Adrenal gland (tissue), 9 donors: ENCODE measurements at regions not wholly inside any gene's neighbourhood (a gene's known extent, or its start where the extent isn't known, plus 50 kb on each side); places are given as distances from the start of the nearest gene placed in this dataset.
"Not testable (repeated sequence)": the region's sequence is repeated elsewhere in the genome, so short reads cannot be mapped to it uniquely, and the experiment has no call there.

ENCODE experiments used
- DNase-seq, 7 donors: peaks; one replicate each; pipeline ENCODE4 v3.0.0-alpha.2; 2019 to 2020
- H3K27ac ChIP-seq, 5 donors: fragments of 200-600 bp; sonication (generic) in 4 of 5; 1 replicate in 3 of 5; 2 replicates in 2 of 5; pipeline versions ENCODE4 v1.5.1 to v1.8.0; 2016 to 2020; ENCODE audit warnings: mild to moderate bottlenecking in 1 of 5
- H3K27me3 ChIP-seq: fragments of 200-600 bp; 2 replicates; pipeline ENCODE4 v1.8.0; 2021
- H3K36me3 ChIP-seq, 2 donors: fragments of 200-600 bp; replicated peaks in 1 of 2; 1 replicate in 1 of 2; 2 replicates in 1 of 2; pipeline versions ENCODE4 v1.5.1 to v1.8.0; 2018 to 2022
- H3K4me1 ChIP-seq, 2 donors: fragments of 200-600 bp; replicated peaks in 1 of 2; 1 replicate in 1 of 2; 2 replicates in 1 of 2; pipeline versions ENCODE4 v1.5.1 to v1.8.0; 2018 to 2021
- H3K4me3 ChIP-seq, 4 donors: fragments of 200-600 bp; sonication (generic) in 3 of 4; one replicate each; pipeline ENCODE4 v1.5.1; 2016 to 2018
- H3K9me3 ChIP-seq, 3 donors: fragments of 200-600 bp; sonication (generic) in 1 of 3; replicated peaks in 1 of 3; 1 replicate in 2 of 3; 2 replicates in 1 of 3; pipeline versions ENCODE4 v1.5.1 to v1.8.0; 2016 to 2021
- POLR2A ChIP-seq, 2 donors: fragments of 450-650 bp; IDR thresholded peaks; one replicate each; pipeline ENCODE4 v1.6.1; 2017; ENCODE audit warnings: antibody characterized with exemption in 2 of 2, mild to moderate bottlenecking in 2 of 2, moderate library complexity in 1 of 2
- WGBS, 4 donors: extraction: QIAGEN DNeasy Blood & Tissue Kit in 2 of 4; methylation state at CpG; one replicate each; pipeline versions ENCODE4 v1.1.5 to v1.1.7; 2013 to 2017; 5-methylcytosine and 5-hydroxymethylcytosine counted together
- intact Hi-C, 2 donors: fragments of 100-400 bp; cut with DNase I; formaldehyde crosslinking; loops; one replicate each; pipeline versions ENCODE4 v1.14.1 to v1.15.0; 2022 to 2023
- TF ChIP-seq, protein P1 (sequence below), 6 experiments: fragments of 450-650 bp in 4 of 6; fragments of 200-600 bp in 2 of 6; sonication (generic) in 1 of 6; IDR thresholded peaks; 1 replicate in 5 of 6; 2 replicates in 1 of 6; pipeline versions ENCODE4 v1.5.1 to v1.8.0; 2016 to 2021; ENCODE audit warnings: antibody characterized with exemption in 6 of 6, mild to moderate bottlenecking in 2 of 6, moderate library complexity in 1 of 6
- donor health status: healthy with polysubstance abuse.
- donor health status: Bipolar disorder and iron deficiency.
- donor health status: DM: yes; HTN: yes; CAD: no.
- donor health status: DM: no; HTN: no; CAD: no.
- donor health status: DM: no; HTN: no; CAD: no.

GRCh38 chr12:74595696-74596095, 58.1 kb downstream of the ATXN7L3B start:
- intact Hi-C loops, result no loop called here
- TF ChIP-seq, protein P1, sequence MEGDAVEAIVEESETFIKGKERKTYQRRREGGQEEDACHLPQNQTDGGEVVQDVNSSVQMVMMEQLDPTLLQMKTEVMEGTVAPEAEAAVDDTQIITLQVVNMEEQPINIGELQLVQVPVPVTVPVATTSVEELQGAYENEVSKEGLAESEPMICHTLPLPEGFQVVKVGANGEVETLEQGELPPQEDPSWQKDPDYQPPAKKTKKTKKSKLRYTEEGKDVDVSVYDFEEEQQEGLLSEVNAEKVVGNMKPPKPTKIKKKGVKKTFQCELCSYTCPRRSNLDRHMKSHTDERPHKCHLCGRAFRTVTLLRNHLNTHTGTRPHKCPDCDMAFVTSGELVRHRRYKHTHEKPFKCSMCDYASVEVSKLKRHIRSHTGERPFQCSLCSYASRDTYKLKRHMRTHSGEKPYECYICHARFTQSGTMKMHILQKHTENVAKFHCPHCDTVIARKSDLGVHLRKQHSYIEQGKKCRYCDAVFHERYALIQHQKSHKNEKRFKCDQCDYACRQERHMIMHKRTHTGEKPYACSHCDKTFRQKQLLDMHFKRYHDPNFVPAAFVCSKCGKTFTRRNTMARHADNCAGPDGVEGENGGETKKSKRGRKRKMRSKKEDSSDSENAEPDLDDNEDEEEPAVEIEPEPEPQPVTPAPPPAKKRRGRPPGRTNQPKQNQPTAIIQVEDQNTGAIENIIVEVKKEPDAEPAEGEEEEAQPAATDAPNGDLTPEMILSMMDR (IDR thresholded peaks at IDR 0.05), result no peak
- TF ChIP-seq POLR2A (IDR thresholded peaks at IDR 0.05), result no peak
- Histone ChIP-seq H3K27me3 (no peaks in the 10 kb centered on the region), H3K4me3 (no peak overlapping the region), H3K9me3 (no peaks in the 10 kb centered on the region), H3K27ac (no peak overlapping the region), H3K36me3 (no peaks in the 10 kb centered on the region), H3K4me1 (no peaks in the 10 kb centered on the region)
- DNase-seq, result no peak

- H3K36me3 ChIP-seq, result no peaks in the 10 kb centered on the region
- intact Hi-C loops, result no loop called here
- no peak overlapping the region for H3K27ac ChIP-seq
- H3K4me1 ChIP-seq, result no peaks in the 10 kb centered on the region
- TF ChIP-seq, protein P1 (IDR thresholded peaks at IDR 0.05), result no peak
- TF ChIP-seq POLR2A (IDR thresholded peaks at IDR 0.05), result no peak
- H3K9me3 ChIP-seq, result no peaks in the 10 kb centered on the region
- H3K27me3 ChIP-seq, result no peaks in the 10 kb centered on the region
- DNase-seq, result no peak
- H3K4me3 ChIP-seq, result no peak overlapping the region
Measured at GRCh38 chr12:74598819-74599218, 61.2 kb downstream of the ATXN7L3B start.

DNA sequence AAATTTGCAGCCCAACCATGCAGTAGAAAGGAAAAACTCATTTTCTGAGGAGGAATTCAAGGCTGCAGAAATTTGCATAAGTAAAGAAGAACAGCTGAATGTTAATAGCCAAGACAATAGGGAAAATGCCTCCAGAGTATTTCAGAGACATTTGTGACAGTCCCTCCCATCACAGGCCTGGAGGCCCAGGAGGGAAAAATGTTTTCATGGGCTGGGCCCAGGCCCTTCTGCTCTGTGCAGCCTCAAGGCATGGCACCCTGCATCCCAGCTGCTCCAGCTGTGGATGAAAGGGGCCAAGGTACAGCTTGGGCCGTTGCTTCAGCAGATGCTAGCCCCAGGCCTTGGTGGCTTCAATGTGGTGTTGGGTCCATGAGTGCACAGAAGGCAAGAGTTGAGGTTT, 62.3 kb downstream of the ATXN7L3B start:
- WGBS, 4 donors, result 17 to 80% (median 64%) methylated on average over 1 of the region's 1 CpG; no CpG with 5 or more reads in 1 of the 4 donors
- H3K27ac ChIP-seq, result no peak overlapping the region

GRCh38 chr12:74600817-74601216, 63.2 kb downstream of the ATXN7L3B start:
- H3K27me3 ChIP-seq, H3K4me3 ChIP-seq: not testable (repeated sequence)

More for the DNA sequence above, 62.3 kb downstream of the ATXN7L3B start:
- Histone ChIP-seq H3K27me3 (no peaks in the 10 kb centered on the region), H3K4me1 (no peaks in the 10 kb centered on the region), H3K4me3 (no peak overlapping the region), H3K9me3 (no peaks in the 10 kb centered on the region), H3K36me3 (no peaks in the 10 kb centered on the region)
- no peak for DNase-seq
- TF ChIP-seq POLR2A (IDR thresholded peaks at IDR 0.05), result no peak
- TF ChIP-seq, protein P1 (IDR thresholded peaks at IDR 0.05), result no peak
- intact Hi-C loops, result no loop called here

GRCh38 chr12:74602881-74603672, 65.4 kb downstream of the ATXN7L3B start:
- no peaks in the 10 kb centered on the region for H3K9me3 ChIP-seq
- 59 to 71% (median 65%) methylated on average over 2 of the region's 2 CpGs for WGBS, 4 donors
- intact Hi-C loops, result no loop called here
- H3K27me3 ChIP-seq, result no peaks in the 10 kb centered on the region
- no peaks in the 10 kb centered on the region for H3K4me1 ChIP-seq
- no peak overlapping the region for H3K4me3 ChIP-seq
- H3K27ac ChIP-seq, result no peak overlapping the region
- TF ChIP-seq, protein P1 (IDR thresholded peaks at IDR 0.05), result no peak
- TF ChIP-seq POLR2A (IDR thresholded peaks at IDR 0.05), result no peak
- no peaks in the 10 kb centered on the region for H3K36me3 ChIP-seq
- DNase-seq, result no peak

More at GRCh38 chr12:74600817-74601216, 63.2 kb downstream of the ATXN7L3B start:
- H3K9me3 ChIP-seq, H3K4me1 ChIP-seq, DNase-seq, intact Hi-C loops, H3K27ac ChIP-seq, H3K36me3 ChIP-seq: not testable (repeated sequence)
